GM12878 (cell line): ENCODE measurements at regions not wholly inside any gene's neighbourhood (a gene's known extent, or its start where the extent isn't known, plus 50 kb on each side); places are given as distances from the start of the nearest gene placed in this dataset.

Experiments used
- ATAC-seq: fragments of 200-7000 bp; cut with Tn5 transposase; 3 replicates; pipeline ENCODE4 v1.9.1; 2020; ENCODE audit warnings: mild to moderate bottlenecking, moderate library complexity
- BruUV-seq: library from RNA; stranded (reverse); fragments of 400-500 nt; replicated peaks from 2 replicates; lab custom pipeline; 2021; lab: Mats Ljungman, UMichigan
- CTCF ChIA-PET: fragments of 300-600 bp; sonication (Branson Sonifier 250); formaldehyde crosslinking; extraction: SDS; loops from one replicate; lab custom pipeline; 2021; ENCODE audit warnings: inconsistent platforms; lab: Yijun Ruan, JAX
- POLR2A ChIA-PET: fragments of 350-600 bp; formaldehyde crosslinking; extraction: SDS; loops from one replicate; lab custom pipeline; 2021; ENCODE audit warnings: inconsistent platforms; lab: Charles Lee
- RAD21 ChIA-PET: fragments of 300-600 bp; sonication (Branson Sonifier 250); formaldehyde crosslinking; loops from one replicate; lab custom pipeline; 2023; ENCODE audit warnings: antibody characterized with exemption; ENCODE audit not compliant: unreplicated experiment; lab: Charles Lee
- SMC1A ChIA-PET: fragments of 300-600 bp; sonication (Branson Sonifier 250); formaldehyde crosslinking; loops from one replicate; lab custom pipeline; 2023; ENCODE audit not compliant: unreplicated experiment, uncharacterized antibody; lab: Charles Lee
- DNase-seq: peaks from one replicate; pipeline ENCODE4 v3.0.0-alpha.2; 2011; ENCODE audit warnings: low read depth, low spot score
- FAIRE-seq: peaks from 3 replicates; lab custom pipeline; 2011; peaks lifted over from hg19 to GRCh38; lab: Jason Lieb, UNC
- H2AFZ ChIP-seq: 2 replicates; pipeline ENCODE4 v1.6.0; 2011; ENCODE audit warnings: low read depth, low read length, control low read depth; ENCODE audit not compliant: control insufficient read depth
- H3K27ac ChIP-seq: 2 replicates; pipeline ENCODE4 v1.5.1; 2011; ENCODE audit warnings: control low read depth; ENCODE audit not compliant: control insufficient read depth, insufficient read depth
- H3K27me3 ChIP-seq, 2 experiments: replicated peaks in 1 of 2; 2 replicates each; pipeline versions ENCODE4 v1.6.0 to v1.6.1; 2011; ENCODE audit warnings: low read length in 1 of 2; ENCODE audit not compliant: control insufficient read depth in 2 of 2, insufficient read depth in 2 of 2
- H3K36me3 ChIP-seq, 2 experiments: 2 replicates each; pipeline ENCODE4 v1.5.1; 2011; ENCODE audit warnings: low read length in 1 of 2; ENCODE audit not compliant: control insufficient read depth in 2 of 2, insufficient read depth in 2 of 2
- H3K4me1 ChIP-seq: 2 replicates; pipeline ENCODE4 v1.6.1; 2011; ENCODE audit warnings: mild to moderate bottlenecking, low read length, moderate library complexity, mixed read lengths; ENCODE audit not compliant: control insufficient read depth, insufficient read depth
- H3K4me2 ChIP-seq: 2 replicates; pipeline ENCODE4 v1.6.0; 2011; ENCODE audit warnings: control low read depth; ENCODE audit not compliant: control insufficient read depth, insufficient read depth
- H3K4me3 ChIP-seq: fragments of 200-600 bp; sonication (generic); 2 replicates; pipeline ENCODE4 v1.5.1; 2016
- H3K79me2 ChIP-seq: 2 replicates; pipeline ENCODE4 v1.6.0; 2011; ENCODE audit warnings: low read length; ENCODE audit not compliant: control insufficient read depth, insufficient read depth
- H3K9ac ChIP-seq: 2 replicates; pipeline ENCODE4 v1.8.0; 2011; ENCODE audit warnings: low read length, control low read depth, mixed read lengths; ENCODE audit not compliant: control insufficient read depth, insufficient read depth
- H3K9me3 ChIP-seq: replicated peaks from 3 replicates; pipeline ENCODE4 v1.5.1; 2011; ENCODE audit warnings: mild to moderate bottlenecking, low read length; ENCODE audit not compliant: control insufficient read depth, insufficient read depth
- H4K20me1 ChIP-seq: 2 replicates; pipeline ENCODE4 v1.6.0; 2011; ENCODE audit not compliant: control insufficient read depth, insufficient read depth
- ASH2L ChIP-seq: fragments of 300-600, 200-600 bp; sonication (generic); IDR thresholded peaks from 2 replicates; pipeline ENCODE4 v1.6.1; 2017; ENCODE audit warnings: low read depth, mild to moderate bottlenecking, borderline replicate concordance
- CHD1 ChIP-seq: IDR thresholded peaks from 2 replicates; pipeline ENCODE4 v1.6.1; 2012; ENCODE audit warnings: low read depth, low read length, improper control_type of control experiment
- CHD2 ChIP-seq: IDR thresholded peaks from 2 replicates; pipeline ENCODE4 v1.6.1; 2011; ENCODE audit warnings: low read depth, low read length, improper control_type of control experiment, borderline replicate concordance
- CHD4 ChIP-seq: fragments of 200-600 bp; sonication (generic); IDR thresholded peaks from 2 replicates; pipeline ENCODE4 v1.6.1; 2016; ENCODE audit warnings: mild to moderate bottlenecking
- CREM ChIP-seq: IDR thresholded peaks from 2 replicates; pipeline ENCODE4 v1.6.1; 2014; ENCODE audit warnings: antibody characterized with exemption, low read depth
- CTCF ChIP-seq, 3 experiments: IDR thresholded peaks in 2 of 3; conservative IDR thresholded peaks in 1 of 3; 2 replicates each; pipeline ENCODE4 v1.5.1; 2011; ENCODE audit warnings: low read depth in 3 of 3, low read length in 3 of 3, mild to moderate bottlenecking in 3 of 3, control low read depth in 2 of 3, moderate library complexity in 2 of 3, inconsistent platforms in 1 of 3, mixed read lengths in 1 of 3; ENCODE audit not compliant: control insufficient read depth in 2 of 3, insufficient read depth in 1 of 3; ENCODE audit errors: extremely low read depth in 1 of 3
- DPF2 ChIP-seq: fragments of 450-650 bp; IDR thresholded peaks from 2 replicates; pipeline ENCODE4 v1.6.1; 2017; ENCODE audit warnings: mild to moderate bottlenecking
- E2F8 ChIP-seq: fragments of 450-650 bp; IDR thresholded peaks from 2 replicates; pipeline ENCODE4 v1.6.1; 2018; ENCODE audit warnings: mild to moderate bottlenecking, low read depth, moderate library complexity; ENCODE audit not compliant: partially characterized antibody
- FOXM1 ChIP-seq: IDR thresholded peaks from 2 replicates; pipeline ENCODE4 v1.6.1; 2012; ENCODE audit warnings: low read depth, mild to moderate bottlenecking, inconsistent platforms, low read length, moderate library complexity
- MLLT1 ChIP-seq: fragments of 450-650 bp; IDR thresholded peaks from 2 replicates; pipeline ENCODE4 v1.6.1; 2016; ENCODE audit warnings: mild to moderate bottlenecking
- NFYB ChIP-seq: IDR thresholded peaks from 2 replicates; pipeline ENCODE4 v1.6.1; 2011; ENCODE audit warnings: low read depth, mild to moderate bottlenecking, low read length, improper control_type of control experiment, moderate library complexity; ENCODE audit not compliant: insufficient read depth
- PML ChIP-seq: IDR thresholded peaks from 2 replicates; pipeline ENCODE4 v1.6.1; 2012; ENCODE audit warnings: low read length, inconsistent platforms
- POLR2A ChIP-seq: IDR thresholded peaks from 2 replicates; pipeline ENCODE4 v1.6.1; 2011; ENCODE audit warnings: low read depth, mild to moderate bottlenecking, low read length
- RAD21 ChIP-seq: IDR thresholded peaks from 2 replicates; pipeline ENCODE4 v1.6.1; 2011; ENCODE audit warnings: mild to moderate bottlenecking, low read depth, low read length, moderate library complexity; ENCODE audit not compliant: insufficient read depth
- WGBS: methylation state at CpG from one replicate; pipeline ENCODE4 v1.1.6; 2016; ENCODE audit warnings: low lambda C conversion rate; ENCODE audit not compliant: insufficient replicate concordance, insufficient coverage; ENCODE audit errors: missing lambda C conversion rate; 5-methylcytosine and 5-hydroxymethylcytosine counted together
- in situ Hi-C: fragments of 300-500 bp; cut with MboI; formaldehyde crosslinking; loops from 9 replicates; pipeline ENCODE4 v1.14.3; 2018; ENCODE audit warnings: mixed read lengths
- intact Hi-C: fragments of 100-400 bp; cut with micrococcal nuclease; formaldehyde crosslinking; loops from one replicate; pipeline ENCODE4 v1.14.2; 2022; ENCODE audit not compliant: unreplicated experiment

GRCh38 chr9:119998614-119999013, 581.4 kb downstream of the CDK5RAP2 start:
- RAD21 ChIA-PET: no interaction called here
- no peak overlapping the region for H3K4me3 ChIP-seq
- CTCF ChIA-PET: no interaction called here
- no TSS peak for BruUV-seq
- TF ChIP-seq E2F8: no peak
- no peak for TF ChIP-seq FOXM1
- TF ChIP-seq ASH2L: no peak
- no peak for TF ChIP-seq NFYB
- TF ChIP-seq, all 136 proteins: peak for 0
- ATAC-seq: no peak
- H3K27me3 ChIP-seq: no peaks in the 10 kb centered on the region
- no peak overlapping the region for H3K27ac ChIP-seq
- ChIA-PET POLR2A (no interaction called here), SMC1A (no interaction called here)
- H3K9me3 ChIP-seq: no peaks in the 10 kb centered on the region
- H3K9ac ChIP-seq: no peak overlapping the region
- in situ Hi-C loops: no loop called here
- H3K36me3 ChIP-seq: no peaks in the 10 kb centered on the region
- no peak overlapping the region for H3K4me2 ChIP-seq
- 0% methylated on average over 2 of the region's 2 CpGs for WGBS
- no peak for DNase-seq
- H3K4me1 ChIP-seq: no peaks in the 10 kb centered on the region
- FAIRE-seq: no peak
- intact Hi-C loops: no loop called here
- H3K79me2 ChIP-seq: no peaks in the 10 kb centered on the region
- H2AFZ ChIP-seq: no peak overlapping the region
- no peaks in the 10 kb centered on the region for H4K20me1 ChIP-seq

DNA sequence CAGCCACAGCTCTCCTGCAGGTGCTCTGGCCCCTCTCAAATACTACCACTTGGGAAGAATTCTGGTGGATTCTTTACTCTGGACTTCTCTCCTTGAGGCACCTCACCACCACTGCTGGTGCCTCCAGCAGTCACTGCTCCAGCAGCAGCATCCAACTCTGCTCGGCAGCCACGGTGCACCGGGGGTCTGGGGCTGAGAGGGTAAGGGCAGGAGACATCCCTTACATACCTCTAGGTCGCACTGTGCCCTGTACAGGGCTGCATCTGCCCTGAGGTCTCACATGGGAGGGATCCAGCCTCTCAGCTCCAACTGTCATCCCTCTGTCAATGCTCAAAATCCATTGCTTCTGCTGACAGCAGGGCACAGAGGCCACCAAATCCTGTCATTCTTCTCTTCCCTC, 588.2 kb downstream of the CDK5RAP2 start:
- H3K9ac ChIP-seq: no peak overlapping the region
- H4K20me1 ChIP-seq: no peaks in the 10 kb centered on the region
- no peaks in the 10 kb centered on the region for H3K36me3 ChIP-seq
- ChIA-PET CTCF (no interaction called here), SMC1A (no interaction called here), POLR2A (no interaction called here), RAD21 (no interaction called here)
- intact Hi-C loops: no loop called here
- no peaks in the 10 kb centered on the region for H3K9me3 ChIP-seq
- ATAC-seq (no peak), DNase-seq (no peak), FAIRE-seq (no peak)
- TF ChIP-seq RAD21: no peak
- no peak for TF ChIP-seq CHD1
- no peak for TF ChIP-seq DPF2
- TF ChIP-seq CHD2: no peak
- no peak for TF ChIP-seq POLR2A
- TF ChIP-seq CTCF (IDR thresholded peaks at IDR 0.05 in 2 of 3, conservative IDR thresholded peaks at IDR 0.05 in 1 of 3; ENCODE audit: control insufficient read depth in 2 of 3, extremely low read depth in 1 of 3, insufficient read depth in 1 of 3, low read depth in 3 of 3, low read length in 3 of 3): no peak
- no peak for TF ChIP-seq CHD4
- TF ChIP-seq PML: no peak
- TF ChIP-seq CREM: no peak
- no peak for TF ChIP-seq MLLT1
- no peak overlapping the region for H2AFZ ChIP-seq
- no peaks in the 10 kb centered on the region; a peak in 1 of 4 replicates for H3K27me3 ChIP-seq
- no TSS peak for BruUV-seq
- H3K79me2 ChIP-seq: no peaks in the 10 kb centered on the region
- no peak overlapping the region for H3K4me2 ChIP-seq
- 12% methylated on average over 4 of the region's 4 CpGs for WGBS
- in situ Hi-C loops: no loop called here
- H3K4me3 ChIP-seq: no peak overlapping the region
- H3K27ac ChIP-seq: no peak overlapping the region
- no peaks in the 10 kb centered on the region for H3K4me1 ChIP-seq
